Lung (tissue), 11 donors: ENCODE measurements at regions not wholly inside any gene's neighbourhood (a gene's known extent, or its start where the extent isn't known, plus 50 kb on each side); places are given as distances from the start of the nearest gene placed in this dataset.

Experiments used
- ATAC-seq: fragments of 200-7000 bp; cut with Tn5 transposase; one replicate; pipeline ENCODE4 v1.9.1; 2020; ENCODE audit warnings: moderate number of reproducible peaks; ENCODE audit not compliant: insufficient read depth, low FRiP score
- DNase-seq, 3 donors: peaks; one replicate each; pipeline ENCODE4 v3.0.0-alpha.2; 2013 to 2017
- H3K27ac ChIP-seq, 2 donors: one replicate each; pipeline ENCODE4 v1.5.1; 2013; ENCODE audit warnings: mild to moderate bottlenecking in 2 of 2, moderate library complexity in 2 of 2, control low read depth in 1 of 2, inconsistent platforms in 1 of 2, low read depth in 1 of 2, low read length in 1 of 2
- H3K27me3 ChIP-seq, 3 donors: one replicate each; pipeline ENCODE4 v1.5.1; 2013; ENCODE audit warnings: low read length in 2 of 3; ENCODE audit not compliant: control insufficient read depth in 3 of 3, insufficient read depth in 3 of 3
- H3K36me3 ChIP-seq, 4 donors: one replicate each; pipeline ENCODE4 v1.5.1; 2013; ENCODE audit warnings: low read length in 4 of 4, mild to moderate bottlenecking in 1 of 4, moderate library complexity in 1 of 4; ENCODE audit not compliant: control insufficient read depth in 4 of 4, insufficient read depth in 4 of 4
- H3K4me1 ChIP-seq, 5 donors: one replicate each; pipeline ENCODE4 v1.5.1; 2013; ENCODE audit warnings: low read length in 5 of 5, mild to moderate bottlenecking in 2 of 5, moderate library complexity in 1 of 5; ENCODE audit not compliant: control insufficient read depth in 5 of 5, insufficient read depth in 5 of 5
- H3K4me3 ChIP-seq: one replicate; pipeline ENCODE4 v1.5.1; 2013; ENCODE audit warnings: mild to moderate bottlenecking, control low read depth, moderate library complexity
- H3K9ac ChIP-seq, 2 donors: one replicate each; pipeline ENCODE4 v1.5.1; 2013; ENCODE audit warnings: low read length in 2 of 2, control low read depth in 1 of 2; ENCODE audit not compliant: insufficient read depth in 1 of 2
- H3K9me3 ChIP-seq, 4 donors: one replicate each; pipeline ENCODE4 v1.5.1; 2013; ENCODE audit warnings: low read length in 3 of 4, mild to moderate bottlenecking in 1 of 4, moderate library complexity in 1 of 4; ENCODE audit not compliant: control insufficient read depth in 4 of 4, insufficient read depth in 3 of 4
- CTCF ChIP-seq: IDR thresholded peaks from 2 replicates; pipeline ENCODE4 v1.5.1; 2012; ENCODE audit warnings: mild to moderate bottlenecking; ENCODE audit errors: control extremely low read depth, extremely low read depth
- WGBS, 2 donors: extraction: QIAGEN DNeasy Blood & Tissue Kit; methylation state at CpG; one replicate each; pipeline ENCODE4 v1.1.7; 2013; 5-methylcytosine and 5-hydroxymethylcytosine counted together
- donor health status: control.
- donor health status: control.
- donor health status: Bipolar disorder and iron deficiency.
- donor health status: healthy.
- donor health status: DM: yes; HTN: yes; CAD: no.

- ATAC-seq, result no peak
- H3K36me3 ChIP-seq, result no peaks in the 10 kb centered on the region
- H3K27me3 ChIP-seq, result no peaks in the 10 kb centered on the region
- no peak for TF ChIP-seq CTCF
- no peaks in the 10 kb centered on the region for H3K9me3 ChIP-seq
- no peak overlapping the region for H3K27ac ChIP-seq
- DNase-seq, result no peak
- no peaks in the 10 kb centered on the region for H3K4me1 ChIP-seq
- no peak overlapping the region for H3K9ac ChIP-seq
- H3K4me3 ChIP-seq, result no peak overlapping the region
Measured at GRCh38 chr7:115740043-115740442, 290.5 kb downstream of the TFEC start.

GRCh38 chr7:115734641-115735040 is 295.9 kb downstream of the TFEC start:
- no peak overlapping the region for H3K4me3 ChIP-seq
- DNase-seq (no peak), ATAC-seq (no peak)
- no peaks in the 10 kb centered on the region for H3K27me3 ChIP-seq
- H3K9me3 ChIP-seq, result no peaks in the 10 kb centered on the region
- H3K36me3 ChIP-seq, result no peaks in the 10 kb centered on the region
- WGBS, 2 donors, result 84 to 86% methylated on average over 3 of the region's 3 CpGs
- no peak for TF ChIP-seq CTCF
- no peak overlapping the region for H3K27ac ChIP-seq
- H3K4me1 ChIP-seq, result peaks cover 0 to 3% (median 0%) of the 10 kb centered on the region in 5 donors
- H3K9ac ChIP-seq, result no peak overlapping the region

- ATAC-seq, result no peak
- 73 to 76% methylated on average over 4 of the region's 4 CpGs for WGBS, 2 donors
- TF ChIP-seq CTCF, result no peak
- DNase-seq, result no peak
- H3K9ac ChIP-seq, result no peak overlapping the region
- no peak overlapping the region for H3K4me3 ChIP-seq
- no peaks in the 10 kb centered on the region for H3K9me3 ChIP-seq
- H3K27ac ChIP-seq, result no peak overlapping the region
- H3K4me1 ChIP-seq, result peaks cover 0 to 3% (median 0%) of the 10 kb centered on the region in 5 donors
- no peaks in the 10 kb centered on the region for H3K27me3 ChIP-seq
- H3K36me3 ChIP-seq, result no peaks in the 10 kb centered on the region
Measured at GRCh38 chr7:115731796-115732471, 298.6 kb downstream of the TFEC start.

GRCh38 chr7:115728518-115728917 is 302.0 kb downstream of the TFEC start:
- Histone ChIP-seq H3K27ac (no peak overlapping the region), H3K9ac (no peak overlapping the region), H3K27me3 (no peaks in the 10 kb centered on the region), H3K4me1 (peaks cover 0 to 3% (median 0%) of the 10 kb centered on the region in 5 donors), H3K9me3 (no peaks in the 10 kb centered on the region), H3K4me3 (no peak overlapping the region), H3K36me3 (no peaks in the 10 kb centered on the region)
- WGBS, 2 donors, result 84% methylated on average over 2 of the region's 2 CpGs
- no peak for ATAC-seq
- TF ChIP-seq CTCF, result no peak
- no peak for DNase-seq
